Nephron progenitor cell (in vitro differentiated cells): ENCODE measurements at regions not wholly inside any gene's neighbourhood (a gene's known extent, or its start where the extent isn't known, plus 50 kb on each side); places are given as distances from the start of the nearest gene placed in this dataset.

Source experiments
- DNase-seq: peaks from one replicate; pipeline ENCODE4 v3.0.0; 2021
- H3K27ac Mint-ChIP-seq: 2 replicates; pipeline ENCODE4 v1.8.0; 2021; ENCODE audit warnings: mild to moderate bottlenecking, moderate library complexity, mixed read lengths
- H3K27me3 Mint-ChIP-seq: 2 replicates; pipeline ENCODE4 v1.8.0; 2021; ENCODE audit warnings: mild to moderate bottlenecking, low read depth, mixed read lengths; ENCODE audit not compliant: poor library complexity
- H3K36me3 Mint-ChIP-seq: 2 replicates; pipeline ENCODE4 v1.8.0; 2021; ENCODE audit warnings: low read depth, mixed read lengths
- H3K4me1 Mint-ChIP-seq: 2 replicates; pipeline ENCODE4 v1.8.0; 2021; ENCODE audit warnings: mixed read lengths
- H3K4me3 Mint-ChIP-seq: 2 replicates; pipeline ENCODE4 v1.8.0; 2021; ENCODE audit warnings: mild to moderate bottlenecking, moderate library complexity, mixed read lengths
- H3K9me3 Mint-ChIP-seq: 2 replicates; pipeline ENCODE4 v1.8.0; 2021; ENCODE audit warnings: mild to moderate bottlenecking, moderate library complexity, mixed read lengths
- TF ChIP-seq, protein P1 (sequence below): fragments of 200-600 bp; sonication (generic); IDR thresholded peaks from 2 replicates; pipeline ENCODE4 v1.5.0; 2021; ENCODE audit warnings: antibody characterized with exemption

- peaks cover 6% of the 10 kb centered on the region for H3K9me3 Mint-ChIP-seq
- no peak for DNase-seq
- H3K4me3 Mint-ChIP-seq: no peak overlapping the region
- TF ChIP-seq, protein P1, sequence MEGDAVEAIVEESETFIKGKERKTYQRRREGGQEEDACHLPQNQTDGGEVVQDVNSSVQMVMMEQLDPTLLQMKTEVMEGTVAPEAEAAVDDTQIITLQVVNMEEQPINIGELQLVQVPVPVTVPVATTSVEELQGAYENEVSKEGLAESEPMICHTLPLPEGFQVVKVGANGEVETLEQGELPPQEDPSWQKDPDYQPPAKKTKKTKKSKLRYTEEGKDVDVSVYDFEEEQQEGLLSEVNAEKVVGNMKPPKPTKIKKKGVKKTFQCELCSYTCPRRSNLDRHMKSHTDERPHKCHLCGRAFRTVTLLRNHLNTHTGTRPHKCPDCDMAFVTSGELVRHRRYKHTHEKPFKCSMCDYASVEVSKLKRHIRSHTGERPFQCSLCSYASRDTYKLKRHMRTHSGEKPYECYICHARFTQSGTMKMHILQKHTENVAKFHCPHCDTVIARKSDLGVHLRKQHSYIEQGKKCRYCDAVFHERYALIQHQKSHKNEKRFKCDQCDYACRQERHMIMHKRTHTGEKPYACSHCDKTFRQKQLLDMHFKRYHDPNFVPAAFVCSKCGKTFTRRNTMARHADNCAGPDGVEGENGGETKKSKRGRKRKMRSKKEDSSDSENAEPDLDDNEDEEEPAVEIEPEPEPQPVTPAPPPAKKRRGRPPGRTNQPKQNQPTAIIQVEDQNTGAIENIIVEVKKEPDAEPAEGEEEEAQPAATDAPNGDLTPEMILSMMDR: no peak
- H3K36me3 Mint-ChIP-seq: peaks cover 4% of the 10 kb centered on the region
- H3K4me1 Mint-ChIP-seq: no peaks in the 10 kb centered on the region
- H3K27ac Mint-ChIP-seq: no peak overlapping the region
- H3K27me3 Mint-ChIP-seq: no peaks in the 10 kb centered on the region
Measured at GRCh38 chr20:16201191-16201590, 372.1 kb downstream of the KIF16B start.

GRCh38 chr20:16197696-16198095 is 375.6 kb downstream of the KIF16B start:
- Mint-ChIP-seq H3K27ac (no peak overlapping the region), H3K27me3 (no peaks in the 10 kb centered on the region), H3K36me3 (peaks cover 4% of the 10 kb centered on the region), H3K9me3 (peaks cover 6% of the 10 kb centered on the region), H3K4me3 (no peak overlapping the region), H3K4me1 (no peaks in the 10 kb centered on the region)
- DNase-seq: no peak
- TF ChIP-seq, protein P1: no peak

DNA sequence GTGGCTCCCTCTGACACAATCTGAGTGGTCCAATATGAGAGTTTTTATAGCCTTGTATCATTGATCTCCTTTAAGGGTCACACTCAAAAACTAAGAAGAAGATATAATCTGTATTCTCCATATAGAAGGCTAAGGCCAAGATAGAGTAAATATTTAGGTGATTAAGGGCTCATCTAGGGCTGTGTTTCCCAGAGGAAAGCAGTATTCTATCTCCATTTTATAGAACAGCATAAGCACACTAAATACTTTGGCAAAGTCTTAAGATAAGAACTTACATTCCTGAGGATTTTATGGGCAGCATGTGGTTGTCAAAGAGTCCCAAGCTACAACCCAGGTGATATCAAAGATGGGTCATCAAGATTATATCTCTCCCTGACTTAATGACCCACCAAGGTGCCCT is 377.6 kb downstream of the KIF16B start:
- H3K4me3 Mint-ChIP-seq: no peak overlapping the region
- H3K9me3 Mint-ChIP-seq: peaks cover 4% of the 10 kb centered on the region
- TF ChIP-seq, protein P1: no peak
- no peak for DNase-seq
- no peaks in the 10 kb centered on the region for H3K4me1 Mint-ChIP-seq
- H3K27me3 Mint-ChIP-seq: no peaks in the 10 kb centered on the region
- no peak overlapping the region for H3K27ac Mint-ChIP-seq
- no peaks in the 10 kb centered on the region for H3K36me3 Mint-ChIP-seq

DNA sequence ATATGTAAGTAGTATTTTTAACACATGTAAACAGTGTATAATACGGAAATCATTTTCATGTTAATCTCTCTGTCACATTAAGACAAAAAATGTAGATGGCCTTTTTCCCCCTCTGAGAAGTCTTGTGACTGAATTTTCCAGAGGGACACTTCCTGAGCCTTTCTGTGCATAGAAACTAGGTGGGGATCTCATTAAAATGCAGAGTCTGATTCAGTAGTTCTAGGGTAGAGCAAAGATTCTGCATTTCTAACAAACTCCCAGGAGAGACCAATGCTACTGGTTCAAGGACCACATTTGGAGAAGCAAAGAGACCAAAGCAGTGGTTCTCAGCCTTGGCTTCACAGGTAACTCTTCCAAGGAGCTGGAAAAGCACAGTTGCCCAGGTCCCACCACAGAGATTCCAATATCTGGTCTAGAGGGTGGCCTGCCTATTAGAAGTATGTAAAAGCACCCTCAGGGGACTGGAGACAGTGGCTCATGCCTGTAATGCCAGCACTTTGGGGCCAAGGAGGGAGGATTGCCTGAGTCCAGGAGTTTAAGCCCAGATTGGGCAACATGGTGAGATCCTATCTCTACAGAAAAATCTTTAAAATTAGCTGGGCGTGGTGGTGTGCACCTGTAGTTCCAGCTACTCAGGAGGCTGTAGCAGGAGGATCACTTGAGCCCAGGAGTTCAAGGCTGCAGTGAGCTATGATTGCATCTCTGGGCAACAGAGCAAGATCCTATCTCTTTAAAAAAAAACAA is 378.5 kb downstream of the KIF16B start:
- TF ChIP-seq, protein P1: no peak

DNA sequence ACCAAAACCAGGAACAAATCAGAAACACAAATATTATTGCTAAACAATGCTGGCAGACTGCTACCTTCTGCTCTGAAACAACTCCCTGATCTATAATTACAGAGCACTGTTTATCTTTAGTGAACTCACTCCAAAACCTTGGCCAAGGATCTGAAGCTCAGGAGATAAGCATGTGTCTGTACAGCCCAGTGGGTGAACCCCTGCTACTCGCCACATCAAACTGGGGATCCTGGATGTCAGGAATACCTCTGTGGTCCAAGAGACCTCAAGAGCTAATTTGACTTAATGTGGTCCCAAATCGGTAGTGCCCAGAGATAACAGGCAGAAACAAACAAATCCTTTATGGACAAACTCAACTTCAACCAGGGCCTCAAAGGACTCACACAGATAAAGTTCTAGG is 381.8 kb downstream of the KIF16B start:
- H3K4me1 Mint-ChIP-seq: no peaks in the 10 kb centered on the region
- H3K27me3 Mint-ChIP-seq: no peaks in the 10 kb centered on the region
- TF ChIP-seq, protein P1: no peak

More for the DNA sequence above, 378.5 kb downstream of the KIF16B start:
- H3K27ac Mint-ChIP-seq: no peak overlapping the region
- H3K4me3 Mint-ChIP-seq: no peak overlapping the region
- no peaks in the 10 kb centered on the region for H3K36me3 Mint-ChIP-seq
- H3K4me1 Mint-ChIP-seq: no peaks in the 10 kb centered on the region
- no peak for DNase-seq
- H3K27me3 Mint-ChIP-seq: no peaks in the 10 kb centered on the region
- H3K9me3 Mint-ChIP-seq: peaks cover under 1% of the 10 kb centered on the region

DNA sequence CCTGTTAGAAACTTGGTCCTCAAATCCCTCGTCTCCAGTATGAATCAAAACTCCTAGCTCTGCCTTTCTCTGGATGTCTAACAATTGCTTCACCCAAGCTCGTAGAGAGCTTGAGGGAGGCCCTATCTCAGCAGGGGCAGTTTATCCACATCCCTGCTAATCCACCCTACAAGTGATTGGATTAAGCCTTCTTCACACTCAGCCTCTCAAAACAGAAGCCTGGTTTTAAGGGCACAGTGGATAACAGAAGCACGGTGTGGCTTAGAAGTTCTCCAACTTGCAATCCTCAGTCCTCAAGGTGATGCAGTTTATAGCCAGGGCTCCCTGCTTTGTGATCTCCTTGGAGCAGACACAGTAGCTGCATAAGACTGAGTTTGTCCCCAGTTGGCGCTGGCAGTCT is 383.9 kb downstream of the KIF16B start:
- no peaks in the 10 kb centered on the region for H3K36me3 Mint-ChIP-seq
- H3K4me3 Mint-ChIP-seq: no peak overlapping the region
- DNase-seq: no peak
- H3K4me1 Mint-ChIP-seq: no peaks in the 10 kb centered on the region
- peaks cover 4% of the 10 kb centered on the region for H3K27me3 Mint-ChIP-seq
- TF ChIP-seq, protein P1: no peak
- H3K9me3 Mint-ChIP-seq: no peaks in the 10 kb centered on the region
- H3K27ac Mint-ChIP-seq: no peak overlapping the region

More for the DNA sequence above, 381.8 kb downstream of the KIF16B start:
- Mint-ChIP-seq H3K36me3 (no peaks in the 10 kb centered on the region), H3K9me3 (no peaks in the 10 kb centered on the region), H3K27ac (no peak overlapping the region), H3K4me3 (no peak overlapping the region)
- no peak for DNase-seq
